ENCODE measurements at regions not wholly inside any gene's neighbourhood (a gene's known extent, or its start where the extent isn't known, plus 50 kb on each side); places are given as distances from the start of the nearest gene placed in this dataset.

DNA sequence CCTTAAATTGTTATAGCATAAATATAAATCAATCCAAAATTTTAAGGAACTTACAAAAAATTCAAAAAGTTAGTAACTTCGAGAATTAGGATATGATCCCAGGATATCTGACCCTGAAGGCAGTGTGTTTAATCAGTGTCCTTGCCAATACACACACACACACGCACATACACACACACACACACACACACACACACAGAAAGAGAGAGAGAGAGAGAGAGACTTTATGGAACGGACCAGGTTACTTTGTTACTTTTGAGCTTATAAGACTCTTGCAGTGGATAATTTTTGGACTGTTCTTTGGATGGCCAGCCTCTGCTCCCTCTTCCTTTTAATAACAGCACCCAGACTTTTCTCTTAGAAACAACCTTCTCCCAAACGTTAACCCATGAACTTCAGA, 322.9 kb downstream of the NFIB start:
- TF ChIP-seq CTCF (IDR thresholded peaks at IDR 0.05; ENCODE audit: low read depth, low read length, poor library complexity, severe bottlenecking) = no peak
- no peak for TF ChIP-seq EZH2phosphoT487 (IDR thresholded peaks at IDR 0.05; ENCODE audit: borderline replicate concordance, low read length)

Data from DOHH2 (cell line).